ENCODE measurements at regions not wholly inside any gene's neighbourhood (a gene's known extent, or its start where the extent isn't known, plus 50 kb on each side); places are given as distances from the start of the nearest gene placed in this dataset.

GRCh38 chr1:199811163-199811562, 216.3 kb upstream of the NR5A2 start:
- no peak for TF ChIP-seq CSRNP3 (CRISPR knock-in tag; IDR thresholded peaks at IDR 0.05)
- no peak for TF ChIP-seq TOX (CRISPR knock-in tag; IDR thresholded peaks at IDR 0.05; ENCODE audit: borderline replicate concordance)
- TF ChIP-seq PATZ1 (CRISPR knock-in tag; IDR thresholded peaks at IDR 0.05; ENCODE audit: borderline replicate concordance), result no peak
- TF ChIP-seq ESRRG (CRISPR knock-in tag; IDR thresholded peaks at IDR 0.05), result no peak
- no peak for TF ChIP-seq ZNF565 (CRISPR knock-in tag; conservative IDR thresholded peaks at IDR 0.05; ENCODE audit: low read depth)
- no peak for TF ChIP-seq SNAI2 (CRISPR knock-in tag; IDR thresholded peaks at IDR 0.05)
- TF ChIP-seq CREB5 (CRISPR knock-in tag; IDR thresholded peaks at IDR 0.05; ENCODE audit: low read depth), result no peak
- TF ChIP-seq PPARA (CRISPR knock-in tag; IDR thresholded peaks at IDR 0.05; ENCODE audit: borderline replicate concordance), result no peak
- TF ChIP-seq ZNF70 (CRISPR knock-in tag; IDR thresholded peaks at IDR 0.05), result no peak
- TF ChIP-seq ZFP30 (CRISPR knock-in tag; IDR thresholded peaks at IDR 0.05), result no peak
- no peak for TF ChIP-seq TCF4 (CRISPR knock-in tag; IDR thresholded peaks at IDR 0.05; ENCODE audit: borderline replicate concordance)
- TF ChIP-seq ZFP3 (CRISPR knock-in tag; IDR thresholded peaks at IDR 0.05), result no peak
